Muscle of back (tissue), 3 donors: ENCODE measurements at regions not wholly inside any gene's neighbourhood (a gene's known extent, or its start where the extent isn't known, plus 50 kb on each side); places are given as distances from the start of the nearest gene placed in this dataset.

Experiments used
- DNase-seq, 3 donors: peaks; one replicate each; pipeline versions ENCODE4 v3.0.0 to v3.0.0-alpha.2; 2013

DNA sequence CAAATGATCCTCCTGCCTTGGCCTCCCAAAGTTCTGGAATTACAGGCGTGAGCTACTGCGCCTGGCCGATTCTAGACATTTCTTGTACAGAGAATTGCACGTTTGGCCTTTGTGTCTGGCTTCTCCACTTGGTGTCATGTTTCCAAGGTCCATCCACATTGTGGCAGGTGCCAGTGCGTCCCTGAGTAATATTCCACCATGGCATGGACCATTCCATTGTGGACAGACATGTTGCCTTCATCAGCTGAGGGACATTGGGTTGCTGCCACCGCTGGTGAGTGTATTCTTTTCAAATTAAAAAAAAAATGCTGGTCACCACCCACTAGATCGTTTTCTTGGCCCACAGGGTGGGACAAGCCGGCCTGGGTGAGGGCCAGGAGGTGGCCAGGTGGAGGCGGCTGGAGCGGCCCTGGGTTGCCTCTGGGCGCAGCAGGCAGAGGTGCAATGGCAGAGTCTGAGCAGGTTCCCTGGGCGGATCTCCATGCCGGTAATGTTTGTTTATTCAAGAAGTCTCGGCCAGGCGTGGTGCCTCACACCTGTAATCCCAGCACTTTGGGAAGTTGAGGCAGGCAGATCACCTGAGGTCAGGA, 274.1 kb downstream of the SEC14L1 start:
- no peak for DNase-seq

DNA sequence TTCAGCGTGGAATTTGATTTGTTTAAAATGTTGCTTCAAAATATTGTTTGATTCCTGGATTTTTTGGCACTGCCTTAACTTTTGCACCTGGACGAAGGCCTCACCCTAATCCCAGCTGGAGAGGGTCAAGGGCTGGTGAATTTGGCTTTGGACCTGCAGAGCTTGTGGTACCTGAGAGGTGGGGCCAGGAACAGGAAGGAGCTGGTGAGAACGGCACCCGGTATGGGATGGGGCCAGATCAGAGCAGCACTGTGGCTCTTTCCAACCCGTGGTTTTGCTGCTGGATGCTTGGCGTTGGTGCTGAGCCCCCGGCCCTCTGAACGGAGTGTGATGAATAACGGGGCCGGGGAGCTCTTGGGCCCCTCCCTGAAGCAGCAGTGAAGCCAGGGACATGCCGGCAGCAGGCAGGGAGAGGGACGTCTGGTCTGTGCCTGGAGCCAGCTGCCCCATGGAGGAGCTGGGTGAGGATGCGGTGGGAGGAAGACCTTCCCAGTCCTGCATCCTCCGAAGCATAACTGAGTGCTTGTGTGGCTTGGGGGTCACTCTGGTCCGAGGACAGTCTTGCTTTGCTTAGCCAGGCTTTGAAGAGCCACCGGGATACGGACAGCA, 275.4 kb downstream of the SEC14L1 start:
- no peak for DNase-seq

DNA sequence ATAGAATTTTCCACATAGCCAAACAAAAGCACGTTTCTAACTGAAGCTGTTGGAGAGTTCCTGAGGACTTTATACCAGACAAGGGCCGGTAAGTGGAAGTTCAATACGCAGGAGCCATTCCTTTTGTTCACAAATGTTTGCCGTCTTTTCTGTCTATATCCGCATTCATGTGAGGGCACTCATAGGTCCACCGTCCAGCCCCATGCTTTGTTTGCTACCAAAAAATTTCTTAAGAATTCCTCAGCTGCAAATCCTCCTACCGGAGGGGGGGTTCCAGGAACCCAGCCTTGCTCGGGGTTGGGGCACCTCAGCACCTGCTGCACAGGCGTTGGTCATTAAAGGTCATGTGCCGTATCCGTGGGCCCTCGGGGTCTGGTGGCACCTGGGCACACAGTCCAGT, 276.8 kb downstream of the SEC14L1 start:
- DNase-seq, result no peak

DNA sequence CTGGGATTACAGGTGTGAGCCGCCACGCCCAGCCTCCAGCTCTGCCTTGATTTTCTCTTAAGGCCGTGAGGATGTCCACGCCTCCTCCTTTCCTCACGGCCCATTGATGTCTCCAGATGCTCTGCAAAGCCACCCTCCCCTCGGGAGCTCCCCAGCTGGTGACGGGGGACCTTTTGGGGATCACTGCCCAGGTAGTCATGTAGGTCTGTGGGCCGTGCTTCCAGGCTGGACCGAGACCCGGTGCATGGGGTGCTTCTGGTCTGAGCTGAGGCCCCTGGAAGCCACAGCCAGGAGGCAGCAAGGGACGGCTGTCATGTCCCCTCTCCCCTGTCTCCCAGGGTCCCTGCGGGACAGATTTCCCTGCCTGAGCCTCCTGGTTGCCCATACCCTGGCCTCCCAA, 277.8 kb downstream of the SEC14L1 start:
- DNase-seq, result no peak

DNA sequence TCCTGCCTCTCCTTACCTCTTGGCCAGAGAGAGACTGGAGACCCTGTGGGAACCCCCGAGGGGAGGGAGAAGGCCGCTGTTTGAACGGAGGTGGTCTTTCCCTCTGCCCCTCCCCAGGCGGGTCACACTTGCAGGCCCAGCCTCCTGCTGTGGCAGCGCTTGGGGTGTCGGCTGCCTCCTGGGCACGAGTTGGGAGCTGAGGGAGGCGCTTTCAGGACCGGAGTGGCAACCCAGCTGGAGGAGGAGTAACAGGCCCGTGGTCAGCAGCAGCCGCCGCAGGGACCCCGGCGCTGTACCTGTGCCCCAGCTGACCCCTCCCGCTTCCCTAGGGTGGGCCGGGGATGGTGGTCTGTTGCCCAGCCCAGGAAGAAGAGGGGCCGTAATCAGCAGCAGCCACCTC, 278.3 kb downstream of the SEC14L1 start:
- DNase-seq, result no peak

DNA sequence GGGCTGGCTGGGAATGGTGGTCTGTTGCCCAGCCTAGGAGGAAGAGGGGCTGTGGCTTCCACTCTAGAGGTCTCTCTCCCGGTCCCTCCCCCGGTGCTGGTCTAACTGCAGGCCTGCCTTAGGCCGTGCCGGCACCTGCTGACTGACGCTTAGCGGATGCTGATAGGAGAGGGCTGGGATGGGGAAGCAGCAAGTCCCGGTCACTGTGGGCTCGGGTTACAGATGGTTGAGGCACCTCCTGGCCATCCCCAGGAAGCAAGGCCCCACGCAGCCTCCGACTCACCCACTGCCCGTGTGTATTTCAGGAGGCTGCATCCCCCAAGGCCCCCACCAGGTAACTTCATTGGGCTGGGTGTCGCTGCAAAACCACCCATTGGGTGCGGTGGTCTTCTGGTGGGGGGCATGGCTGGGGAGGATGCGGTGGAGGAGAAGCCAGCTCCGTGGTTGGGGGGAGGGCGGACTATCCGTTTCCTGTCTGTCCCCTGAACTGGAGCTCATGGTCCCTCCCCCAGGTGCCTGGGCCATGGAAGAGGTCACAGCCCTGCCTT, 278.9 kb downstream of the SEC14L1 start:
- DNase-seq, result peak in 1 of 3 donors; percentile 53

DNA sequence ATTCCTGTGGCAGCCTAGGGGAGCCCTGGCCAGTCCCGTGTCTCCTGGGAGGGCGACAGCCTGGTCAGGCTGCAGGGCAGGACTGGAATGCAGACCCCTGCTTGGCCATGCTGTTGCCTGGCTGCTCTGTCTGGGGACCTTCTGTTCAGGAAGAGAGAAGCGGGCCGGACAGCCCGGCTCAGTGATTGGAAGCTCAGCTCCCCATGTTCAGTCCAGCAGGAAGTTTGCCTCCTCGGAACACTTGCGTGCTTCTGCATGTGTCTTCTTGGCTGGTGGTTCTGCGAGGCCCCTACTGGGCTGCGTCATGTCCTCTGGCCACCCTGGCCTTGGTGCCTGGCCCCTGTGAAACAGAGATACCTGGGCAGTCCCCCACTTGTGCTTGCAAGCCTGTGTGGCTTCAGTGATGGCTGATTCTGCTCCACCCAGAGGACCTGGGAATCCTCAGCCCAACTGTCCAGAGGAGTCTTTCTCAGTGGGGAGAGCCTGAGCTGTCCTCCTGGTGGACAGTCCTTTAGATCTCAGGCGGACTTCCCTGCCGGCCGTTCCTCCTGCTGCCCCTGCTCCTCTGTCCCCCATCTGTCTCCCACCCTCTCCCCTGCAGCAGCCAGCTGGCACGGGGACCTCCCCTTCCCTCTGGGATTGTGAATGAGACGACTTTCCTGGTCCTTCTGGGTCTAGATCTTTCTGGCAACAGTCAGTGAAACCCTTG, 279.5 kb downstream of the SEC14L1 start:
- DNase-seq, result peak in 1 of 3 donors; percentile 76

DNA sequence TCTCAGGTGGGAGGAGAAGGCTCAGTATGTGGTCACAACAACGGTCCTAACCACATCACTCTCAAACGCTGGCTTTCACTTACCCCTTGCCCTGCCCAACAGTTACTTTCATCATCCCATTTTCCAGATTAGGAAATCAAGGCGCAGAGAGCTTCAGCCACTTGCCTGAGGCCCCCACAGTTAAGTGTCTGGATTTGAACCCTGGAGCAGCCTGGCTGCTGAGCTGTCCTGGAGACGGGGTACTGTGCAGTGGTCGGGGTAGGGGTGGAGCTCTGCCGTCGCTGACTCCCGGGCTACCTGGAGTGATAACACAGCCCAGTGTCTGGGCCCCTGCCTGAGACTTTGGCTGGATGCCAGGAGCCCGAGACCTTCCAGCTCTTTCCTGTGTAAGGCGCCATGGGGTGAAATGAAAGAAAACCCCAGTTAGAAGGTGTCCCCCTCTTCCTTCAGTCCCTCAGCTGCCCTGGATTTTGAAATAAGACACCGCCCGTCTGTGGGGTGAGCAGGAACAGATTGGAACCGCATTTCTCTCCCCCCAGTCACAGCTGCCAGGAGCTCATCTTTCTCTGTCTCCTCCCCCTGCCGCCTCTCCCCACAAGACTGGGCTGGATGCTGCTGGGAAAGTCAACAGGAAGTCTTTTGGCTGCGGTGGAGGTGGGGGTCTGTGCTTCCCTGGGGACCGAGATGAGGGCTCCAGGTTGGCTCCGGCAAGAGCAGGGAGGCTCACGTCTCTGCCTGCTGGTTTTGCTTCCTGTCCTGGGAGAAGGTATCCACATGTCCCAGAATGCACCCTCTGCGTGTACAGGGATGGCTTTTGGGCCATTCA, 280.2 kb downstream of the SEC14L1 start:
- DNase-seq, result peak in 2 of 3 donors; percentile 92 to 95

DNA sequence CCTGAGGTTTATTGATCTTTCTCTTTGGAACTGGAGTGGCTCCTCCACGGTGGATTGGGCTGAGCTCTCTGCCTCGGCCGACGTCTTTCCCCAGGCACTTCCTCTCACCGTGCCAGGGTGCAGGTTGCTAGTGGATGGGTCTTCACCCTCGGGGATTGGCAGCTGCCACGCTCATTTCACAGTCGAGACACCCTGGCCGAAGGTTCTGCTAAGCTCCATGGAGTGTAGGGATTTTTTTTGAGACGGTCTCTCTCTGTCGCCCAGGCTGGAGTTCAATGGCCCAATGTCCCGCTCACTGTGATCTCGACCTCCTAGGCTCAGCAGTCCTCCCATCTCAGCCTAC, 280.8 kb downstream of the SEC14L1 start:
- no peak for DNase-seq

DNA sequence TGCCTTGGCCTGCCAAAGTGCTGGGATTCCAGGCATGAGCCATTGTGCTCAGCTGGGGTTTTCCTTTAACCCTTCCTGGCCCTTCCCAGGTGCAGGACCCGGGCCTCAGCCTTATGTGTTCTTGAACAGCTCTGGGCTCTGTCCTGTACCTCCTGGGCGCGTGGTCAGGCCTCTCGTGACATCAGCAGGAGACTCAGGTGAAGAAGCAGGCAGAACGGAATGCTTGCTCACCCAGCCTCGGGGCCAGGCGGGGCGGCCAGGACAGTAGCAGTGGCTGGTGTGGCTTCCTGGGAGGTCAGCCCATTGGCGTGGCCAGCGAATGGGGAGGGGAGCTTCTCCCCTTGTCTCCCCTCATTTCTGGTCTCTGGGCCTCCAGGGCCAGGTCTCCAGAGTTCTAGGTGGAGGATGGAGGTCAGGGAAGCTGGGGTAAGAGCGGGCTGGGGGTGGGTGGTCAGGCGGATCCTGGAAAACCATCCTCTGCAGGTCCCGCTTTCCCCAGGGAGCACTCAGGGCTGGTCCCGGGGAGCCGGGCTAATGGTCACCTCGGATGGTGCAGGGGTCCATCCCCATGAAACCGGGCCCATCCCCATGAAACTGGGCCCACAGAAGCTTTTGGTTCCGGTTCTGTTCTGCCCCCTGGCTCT, 281.5 kb downstream of the SEC14L1 start:
- DNase-seq, result peak in 1 of 3 donors; percentile 51

DNA sequence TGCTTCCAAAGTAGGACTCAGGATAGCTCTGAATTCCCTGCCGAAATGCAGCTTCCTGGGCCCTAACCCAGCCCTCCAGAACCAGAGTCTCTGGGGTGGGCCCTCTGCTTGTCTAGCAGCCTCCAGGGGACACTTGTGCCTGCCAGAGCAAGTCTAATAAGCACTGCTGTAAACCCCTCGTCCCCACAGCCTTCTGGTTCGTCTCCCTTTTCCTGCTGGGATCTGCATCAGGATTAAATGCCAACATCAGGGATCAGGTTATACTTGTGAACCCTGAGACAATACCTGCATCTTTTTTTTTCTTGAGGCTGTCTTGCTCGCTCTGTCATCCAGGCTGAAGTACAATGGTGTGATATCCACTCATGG, 282.0 kb downstream of the SEC14L1 start:
- peak in 1 of 3 donors; percentile 55 for DNase-seq

DNA sequence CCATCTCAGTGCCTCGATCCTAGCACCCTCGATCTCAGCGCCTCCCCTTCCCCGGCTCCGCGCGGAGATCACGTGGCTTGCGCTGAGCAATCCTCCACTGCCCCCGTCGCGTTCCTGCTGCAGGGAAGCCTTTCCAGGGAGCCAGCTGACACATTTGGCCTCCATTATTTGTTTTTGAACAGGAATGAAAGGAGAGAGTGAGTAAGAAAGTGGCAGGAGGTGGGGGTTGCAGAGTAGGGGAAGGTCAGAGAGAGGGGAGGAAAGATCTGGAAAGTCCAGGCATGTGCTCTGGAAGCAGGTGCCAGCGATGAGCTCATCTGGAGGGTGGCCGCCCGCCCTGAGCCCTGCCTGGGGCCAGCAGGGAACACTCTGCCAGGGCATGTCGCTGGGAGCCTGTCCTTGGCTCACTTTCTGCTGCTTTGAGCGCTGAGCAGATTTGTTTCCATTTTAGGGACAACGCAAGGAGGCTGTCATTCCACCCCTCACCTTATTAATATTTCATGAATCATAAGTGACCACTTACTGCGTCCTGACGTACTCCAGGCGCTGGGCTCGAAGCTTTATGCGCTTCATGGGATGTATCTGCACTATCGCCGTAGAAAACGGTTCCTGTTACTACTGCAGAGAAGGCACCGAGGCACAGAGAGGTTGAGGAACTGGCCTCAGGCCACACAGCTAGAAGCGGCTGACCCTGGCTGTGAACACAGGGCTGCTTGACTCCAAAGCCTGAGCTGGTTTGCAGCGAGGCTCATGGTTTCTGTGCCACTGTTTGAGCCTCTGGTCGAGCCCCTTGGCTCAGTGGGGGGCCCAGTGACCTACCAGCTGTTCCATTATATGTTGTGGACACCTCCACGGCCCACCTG, 283.1 kb downstream of the SEC14L1 start:
- DNase-seq, result peak; percentile 94 to 98 (median 96)

DNA sequence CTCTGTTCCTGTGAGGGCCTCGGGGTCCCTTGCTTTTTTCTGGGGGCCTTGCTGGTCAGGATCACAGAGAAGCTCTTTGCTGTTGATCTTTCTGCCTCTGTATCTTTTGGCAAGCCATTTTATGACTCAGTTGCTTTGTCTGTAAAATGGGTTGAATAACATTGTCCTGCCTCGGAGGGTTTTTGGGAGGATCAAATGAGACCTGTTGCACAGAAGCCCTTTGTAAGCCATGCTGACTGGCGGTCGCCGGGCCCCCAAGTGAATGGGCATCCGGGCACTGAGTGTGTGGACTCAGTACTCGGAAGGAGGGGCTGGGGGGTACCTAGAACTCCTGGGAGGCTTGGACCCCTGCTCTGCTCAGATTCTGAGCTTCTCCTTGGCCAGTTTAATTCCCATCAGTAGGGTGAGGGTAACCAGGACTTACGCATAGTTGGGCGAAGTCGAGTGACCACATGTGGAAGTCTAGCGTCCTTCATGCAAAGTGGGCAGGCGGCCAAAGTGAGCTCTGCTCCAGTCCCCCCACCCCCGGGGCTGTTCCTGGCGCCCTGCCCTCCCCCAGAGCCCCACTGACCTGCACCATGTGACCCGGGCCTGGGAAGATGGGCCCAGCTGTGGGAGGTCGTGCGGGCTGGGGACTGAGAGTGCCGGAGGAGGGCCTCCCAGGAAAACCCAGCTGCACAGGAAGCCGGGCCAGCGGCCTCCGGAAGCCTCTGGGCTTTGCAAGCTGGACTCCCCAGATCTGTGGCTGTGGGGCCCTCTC, 284.0 kb downstream of the SEC14L1 start:
- DNase-seq, result peak; percentile 86 to 96 (median 92)

DNA sequence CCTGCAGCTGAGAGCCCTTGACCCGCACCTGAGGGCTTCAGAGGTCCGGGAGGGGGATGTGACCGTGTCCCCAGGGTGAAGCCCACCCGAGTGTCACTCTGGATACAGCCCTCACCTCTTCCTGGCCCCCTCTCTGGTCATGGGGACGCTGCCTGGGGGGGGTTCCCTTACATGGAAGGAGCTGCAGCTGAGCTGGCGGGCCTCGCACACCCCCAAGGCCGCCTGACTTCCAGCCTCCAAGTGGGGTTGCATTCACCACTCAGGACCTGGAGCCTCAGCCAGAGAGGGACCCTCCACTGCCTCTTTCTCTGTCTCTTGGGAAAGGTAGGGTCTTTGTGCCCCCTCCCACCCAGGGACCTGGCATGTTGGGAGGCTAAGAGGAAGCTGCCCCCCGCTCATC, 284.6 kb downstream of the SEC14L1 start:
- DNase-seq, result no peak

DNA sequence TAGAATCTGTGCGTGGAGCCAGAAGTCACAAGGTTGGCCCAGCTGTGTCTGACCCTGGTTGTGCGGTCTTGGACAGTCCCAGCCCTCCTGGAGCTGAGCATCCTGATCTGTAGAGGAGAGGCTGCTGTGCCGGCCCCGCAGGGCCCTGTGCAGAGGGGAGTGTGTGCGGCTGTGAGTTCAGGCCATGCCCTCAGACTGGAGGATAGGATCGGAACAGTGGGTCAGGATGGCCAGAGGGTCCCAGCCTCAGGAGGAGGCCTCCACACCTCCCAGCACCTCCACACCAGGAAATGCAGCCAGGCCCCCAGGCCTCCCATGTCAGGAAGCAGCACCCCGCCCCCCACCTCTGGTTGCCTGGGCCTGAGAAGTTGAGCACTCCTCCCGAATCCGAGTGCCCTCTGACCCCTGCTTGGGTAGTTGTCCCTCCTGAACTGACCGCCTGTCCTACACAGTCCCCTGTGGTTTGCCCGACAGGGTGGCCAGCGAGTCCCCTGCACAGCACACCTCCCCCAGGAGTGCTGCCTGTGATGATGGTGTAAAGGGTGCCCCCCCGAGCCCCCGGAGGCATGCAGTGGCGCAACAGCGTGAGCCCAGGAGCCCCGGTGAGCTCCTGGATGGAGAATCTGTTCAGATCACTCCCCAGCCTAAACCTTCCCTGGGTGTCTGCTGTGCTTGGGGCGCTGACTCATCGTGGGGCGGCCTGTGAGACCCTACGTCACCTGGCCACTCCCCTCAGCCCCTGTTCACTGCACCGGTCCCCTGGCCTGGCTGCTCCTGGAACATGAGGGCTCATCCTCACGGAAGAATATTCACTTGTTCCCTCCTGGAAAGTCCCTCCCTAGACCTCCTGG, 285.2 kb downstream of the SEC14L1 start:
- DNase-seq, result peak in 1 of 3 donors; percentile 73

DNA sequence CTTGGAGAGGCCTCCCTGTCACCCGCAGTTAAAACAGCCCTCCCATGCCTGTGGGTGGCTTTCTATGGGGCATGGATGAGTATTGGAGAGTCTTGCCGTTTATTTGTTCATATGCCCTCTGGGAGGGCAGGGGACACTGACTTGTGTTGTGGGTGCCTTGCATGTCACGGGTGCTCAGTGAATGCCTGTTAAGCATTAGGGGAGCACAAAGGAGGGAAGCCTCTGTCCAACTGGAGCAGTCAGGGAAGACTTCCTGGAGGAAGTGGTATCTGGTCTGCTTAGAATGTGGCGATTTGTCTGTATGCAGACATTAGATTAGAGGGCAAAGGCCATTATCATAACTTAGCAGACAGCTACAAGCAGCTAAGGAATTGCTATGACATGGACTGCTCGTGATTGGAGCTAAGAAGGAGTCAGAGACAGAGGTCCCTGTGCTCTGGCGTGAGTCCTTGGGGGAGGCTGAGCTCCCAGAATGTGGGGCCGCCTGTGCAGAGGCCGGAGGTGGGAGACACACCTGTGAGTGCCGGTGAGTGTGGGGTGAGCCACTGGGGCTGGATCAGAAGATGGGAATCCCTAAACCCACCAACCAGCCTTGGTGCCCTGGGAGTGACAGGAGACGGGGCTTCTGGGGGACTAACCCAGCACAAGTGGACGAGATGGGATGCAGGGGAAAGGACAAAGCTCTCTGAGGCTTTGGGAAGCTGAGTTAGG, 286.1 kb downstream of the SEC14L1 start:
- no peak for DNase-seq

DNA sequence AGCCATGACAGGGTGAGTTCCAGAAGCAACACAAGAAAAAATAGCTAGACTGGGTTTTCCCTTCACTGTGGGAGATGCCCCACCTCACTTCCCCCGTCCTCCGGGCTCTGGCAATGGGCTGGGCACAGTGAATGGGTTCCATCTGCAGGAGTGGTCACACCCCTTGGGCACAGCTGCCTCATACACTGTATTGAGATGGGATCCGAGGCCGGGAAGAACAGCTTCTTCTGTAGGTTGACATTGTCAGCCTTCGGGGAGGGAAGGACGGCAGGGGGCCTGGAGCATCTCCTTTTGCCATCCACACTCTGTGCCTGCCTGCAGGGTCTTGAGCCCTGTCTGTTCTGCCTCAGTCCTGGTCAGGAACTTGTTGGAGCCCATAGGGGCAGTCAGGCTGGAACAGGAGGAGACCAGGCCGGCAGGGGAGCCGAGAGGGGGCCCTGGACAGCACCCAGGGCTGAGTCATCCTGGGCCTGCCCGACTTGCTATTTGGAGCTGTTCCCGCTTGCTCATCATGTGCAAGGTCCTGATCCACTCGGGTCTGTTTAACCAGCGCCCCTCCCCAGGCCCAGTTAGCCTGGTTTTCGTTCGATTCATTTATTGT, 286.7 kb downstream of the SEC14L1 start:
- DNase-seq, result peak in 1 of 3 donors; percentile 79
